ENCODE measurements at regions not wholly inside any gene's neighbourhood (a gene's known extent, or its start where the extent isn't known, plus 50 kb on each side); places are given as distances from the start of the nearest gene placed in this dataset.
"Not testable (repeated sequence)": the region's sequence is repeated elsewhere in the genome, so short reads cannot be mapped to it uniquely, and the experiment has no call there.

DNA sequence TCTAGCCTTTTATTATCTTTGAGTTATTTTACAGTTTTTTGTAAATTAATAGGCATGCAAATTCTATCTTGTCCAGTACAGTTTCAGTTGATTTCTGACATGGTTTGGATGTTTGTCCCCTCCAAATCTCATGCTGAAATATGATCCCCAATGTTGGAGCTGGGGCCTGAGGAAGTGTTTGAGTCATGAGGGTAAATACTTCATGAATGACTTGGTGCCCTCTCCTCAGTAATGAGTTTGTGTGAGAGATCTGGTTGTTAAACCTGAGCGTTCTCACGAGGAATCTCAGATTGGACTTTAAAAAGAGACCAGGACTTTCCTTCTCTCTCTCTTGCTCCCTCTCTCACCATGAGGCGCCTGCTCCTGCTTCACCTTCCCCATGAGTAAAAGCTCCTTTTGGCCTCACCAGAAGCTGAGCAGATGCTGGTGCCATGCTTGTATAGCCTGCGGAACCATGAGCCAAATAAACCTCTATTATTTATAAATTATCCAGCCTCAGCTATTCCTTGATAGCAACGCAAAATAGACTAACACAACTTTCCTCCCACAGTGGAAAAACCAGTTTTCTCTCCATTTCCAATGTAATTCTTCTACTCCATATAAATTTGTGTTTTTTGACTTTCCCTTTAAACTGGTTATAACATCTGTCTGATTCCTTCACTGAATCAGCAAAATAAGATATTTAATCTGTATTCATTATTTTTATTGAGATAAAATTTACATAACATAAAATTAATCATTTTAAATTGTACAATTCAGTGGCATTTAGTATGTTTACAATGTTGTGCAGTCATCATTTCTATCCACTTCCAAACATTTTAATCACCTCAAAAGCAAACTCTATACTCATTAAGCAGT, 78.7 kb upstream of the PRSS16 start:
- Histone ChIP-seq H3K36me3 (replicated peaks in 1 of 2; ENCODE audit: insufficient read depth in 1 of 2, low read depth in 2 of 2) (no peaks in the 10 kb centered on the region), H3K27me3 (no peaks in the 10 kb centered on the region), H3K27ac (no peak overlapping the region), H3K9me3 (no peaks in the 10 kb centered on the region), H3K4me1 (no peaks in the 10 kb centered on the region), H3K4me3 (no peak overlapping the region)
- DNase-seq (no peak), ATAC-seq (no peak)
- WGBS, 2 donors: 67 to 69% methylated on average over 5 of the region's 5 CpGs
- no peak for TF ChIP-seq POLR2A (IDR thresholded peaks at IDR 0.05)
- TF ChIP-seq, protein P1, sequence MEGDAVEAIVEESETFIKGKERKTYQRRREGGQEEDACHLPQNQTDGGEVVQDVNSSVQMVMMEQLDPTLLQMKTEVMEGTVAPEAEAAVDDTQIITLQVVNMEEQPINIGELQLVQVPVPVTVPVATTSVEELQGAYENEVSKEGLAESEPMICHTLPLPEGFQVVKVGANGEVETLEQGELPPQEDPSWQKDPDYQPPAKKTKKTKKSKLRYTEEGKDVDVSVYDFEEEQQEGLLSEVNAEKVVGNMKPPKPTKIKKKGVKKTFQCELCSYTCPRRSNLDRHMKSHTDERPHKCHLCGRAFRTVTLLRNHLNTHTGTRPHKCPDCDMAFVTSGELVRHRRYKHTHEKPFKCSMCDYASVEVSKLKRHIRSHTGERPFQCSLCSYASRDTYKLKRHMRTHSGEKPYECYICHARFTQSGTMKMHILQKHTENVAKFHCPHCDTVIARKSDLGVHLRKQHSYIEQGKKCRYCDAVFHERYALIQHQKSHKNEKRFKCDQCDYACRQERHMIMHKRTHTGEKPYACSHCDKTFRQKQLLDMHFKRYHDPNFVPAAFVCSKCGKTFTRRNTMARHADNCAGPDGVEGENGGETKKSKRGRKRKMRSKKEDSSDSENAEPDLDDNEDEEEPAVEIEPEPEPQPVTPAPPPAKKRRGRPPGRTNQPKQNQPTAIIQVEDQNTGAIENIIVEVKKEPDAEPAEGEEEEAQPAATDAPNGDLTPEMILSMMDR (IDR thresholded peaks at IDR 0.05): no peak
- intact Hi-C loops (cut with DNase I): no loop called here

DNA sequence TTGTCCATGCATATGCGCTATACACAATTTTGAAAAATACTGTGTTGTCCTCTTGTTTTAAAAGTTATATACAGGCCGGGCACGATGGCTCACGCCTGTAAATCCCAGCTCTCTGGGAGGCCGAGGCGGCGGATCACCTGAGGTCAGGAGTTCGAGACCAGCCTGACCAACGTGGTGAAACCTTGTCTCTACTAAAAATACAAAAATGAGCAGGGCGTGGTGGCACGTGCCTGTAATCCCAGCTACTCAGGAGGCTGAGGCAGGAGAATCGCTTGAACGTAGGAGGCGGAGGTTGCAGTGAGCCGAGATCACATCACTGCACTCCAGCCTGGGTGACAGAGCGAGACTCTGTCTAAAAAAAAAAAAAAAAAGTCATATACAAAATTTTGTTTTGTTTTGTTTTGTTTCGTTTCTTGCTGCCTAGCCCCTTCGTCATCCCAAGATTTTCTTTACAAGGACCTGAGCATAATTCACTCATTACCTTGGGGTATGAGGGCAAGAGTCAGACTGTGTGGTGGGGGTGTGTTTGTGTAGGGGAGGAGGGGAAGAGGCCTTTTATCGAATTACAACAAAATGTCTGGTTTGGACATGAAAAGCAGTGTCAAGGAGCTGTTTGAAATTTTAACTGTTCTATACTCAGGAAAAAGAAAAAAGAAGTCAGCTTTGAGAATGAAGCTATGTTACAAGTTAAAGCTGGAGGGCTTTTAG, 74.8 kb upstream of the PRSS16 start:
- WGBS, 2 donors: 79 to 84% methylated on average over 19 of the region's 19 CpGs
- H3K27me3 ChIP-seq; DNase-seq; H3K9me3 ChIP-seq; H3K4me1 ChIP-seq; H3K4me3 ChIP-seq; intact Hi-C loops (cut with DNase I); ATAC-seq; H3K36me3 ChIP-seq (replicated peaks in 1 of 2; ENCODE audit: insufficient read depth in 1 of 2, low read depth in 2 of 2); H3K27ac ChIP-seq: not testable (repeated sequence)

DNA sequence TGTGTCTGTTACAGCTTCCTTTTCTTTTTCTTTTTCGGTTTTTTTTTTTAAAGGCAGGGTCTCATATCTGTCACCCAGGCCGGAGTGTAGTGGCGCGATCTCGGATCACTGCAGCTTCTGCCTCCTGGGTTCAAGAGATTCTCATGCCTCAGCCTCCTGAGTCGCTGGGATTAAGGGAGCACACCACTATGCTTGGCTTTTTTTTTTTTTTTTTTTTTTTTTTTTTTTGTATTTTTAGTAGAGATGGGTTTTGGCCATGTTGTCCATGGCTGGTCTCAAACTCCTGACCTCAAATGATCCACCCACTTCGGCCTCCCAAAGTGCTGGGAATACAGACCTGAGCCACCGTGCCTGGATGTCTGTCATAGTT, 74.3 kb upstream of the PRSS16 start:
- not testable (repeated sequence) for ATAC-seq

GRCh38 chr6:27174958-27175357, 72.5 kb upstream of the PRSS16 start:
- DNase-seq: no peak
- intact Hi-C loops (cut with DNase I): no loop called here
- Histone ChIP-seq H3K27me3 (no peaks in the 10 kb centered on the region), H3K36me3 (replicated peaks in 1 of 2; ENCODE audit: insufficient read depth in 1 of 2, low read depth in 2 of 2) (no peaks in the 10 kb centered on the region), H3K4me1 (peaks cover 19% of the 10 kb centered on the region), H3K4me3 (no peak overlapping the region), H3K9me3 (no peaks in the 10 kb centered on the region), H3K27ac (no peak overlapping the region)
- 47 to 50% methylated on average over 6 of the region's 6 CpGs for WGBS, 2 donors
- TF ChIP-seq POLR2A (IDR thresholded peaks at IDR 0.05): no peak
- TF ChIP-seq, protein P1 (IDR thresholded peaks at IDR 0.05): no peak
- no peak for ATAC-seq

More for the DNA sequence above, 74.3 kb upstream of the PRSS16 start:
- H3K27me3 ChIP-seq; H3K9me3 ChIP-seq; H3K4me3 ChIP-seq; intact Hi-C loops (cut with DNase I); DNase-seq; H3K36me3 ChIP-seq (replicated peaks in 1 of 2; ENCODE audit: insufficient read depth in 1 of 2, low read depth in 2 of 2); H3K27ac ChIP-seq: not testable (repeated sequence)
- 82 to 84% methylated on average over 8 of the region's 8 CpGs for WGBS, 2 donors
- H3K4me1 ChIP-seq: peaks cover 10% of the 10 kb centered on the region

DNA sequence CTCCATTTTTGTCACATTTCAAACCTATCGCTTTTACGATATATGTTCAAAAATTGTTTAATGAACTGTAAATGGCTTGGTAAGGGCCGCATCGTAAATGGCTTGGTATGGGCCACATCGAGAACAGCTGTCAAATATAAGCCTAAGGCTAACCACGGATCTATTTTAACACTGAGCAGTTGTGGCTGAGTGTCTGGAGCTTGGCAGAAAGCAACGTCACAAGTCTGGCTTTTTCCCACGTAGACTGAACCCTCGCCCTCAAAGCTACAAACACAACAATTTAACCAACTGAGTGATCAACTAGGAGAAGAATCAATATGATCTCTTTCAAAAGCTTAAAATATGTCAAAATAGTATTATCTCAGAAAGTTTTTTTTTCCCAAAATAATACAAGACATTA, 71.4 kb upstream of the PRSS16 start:
- Histone ChIP-seq H3K4me3 (no peak overlapping the region), H3K9me3 (no peaks in the 10 kb centered on the region), H3K4me1 (peaks cover 19% of the 10 kb centered on the region), H3K27ac (no peak overlapping the region), H3K27me3 (no peaks in the 10 kb centered on the region), H3K36me3 (replicated peaks in 1 of 2; ENCODE audit: insufficient read depth in 1 of 2, low read depth in 2 of 2) (no peaks in the 10 kb centered on the region)
- TF ChIP-seq, protein P1 (IDR thresholded peaks at IDR 0.05): no peak
- TF ChIP-seq POLR2A (IDR thresholded peaks at IDR 0.05): no peak
- no peak for ATAC-seq
- intact Hi-C loops (cut with DNase I): no loop called here
- 49 to 50% methylated on average over 9 of the region's 9 CpGs for WGBS, 2 donors
- DNase-seq: no peak

Data from body of pancreas (tissue), 4 donors.